Hepatocyte (in vitro differentiated cells): ENCODE measurements at regions not wholly inside any gene's neighbourhood (a gene's known extent, or its start where the extent isn't known, plus 50 kb on each side); places are given as distances from the start of the nearest gene placed in this dataset.

Experiments used
- DNase-seq: peaks from one replicate; pipeline ENCODE4 v3.0.0-alpha.2; 2016; ENCODE audit warnings: low spot score
- H2AFZ ChIP-seq: fragments of 200-600 bp; sonication (generic); 2 replicates; pipeline ENCODE4 v1.6.0; 2016; ENCODE audit warnings: antibody characterized with exemption, mild to moderate bottlenecking
- H3K27ac ChIP-seq: fragments of 200-600 bp; sonication (generic); 2 replicates; pipeline ENCODE4 v1.5.1; 2016; ENCODE audit warnings: mild to moderate bottlenecking
- H3K27me3 ChIP-seq: fragments of 200-600 bp; sonication (generic); 2 replicates; pipeline ENCODE4 v1.6.1; 2016
- H3K36me3 ChIP-seq: fragments of 200-600 bp; sonication (generic); replicated peaks from 2 replicates; pipeline ENCODE4 v1.5.1; 2016; ENCODE audit warnings: low read depth; ENCODE audit not compliant: insufficient read depth
- H3K4me1 ChIP-seq: fragments of 200-600 bp; sonication (generic); 2 replicates; pipeline ENCODE4 v1.5.1; 2016; ENCODE audit warnings: mild to moderate bottlenecking, moderate library complexity; ENCODE audit not compliant: insufficient read depth
- H3K4me2 ChIP-seq: fragments of 200-600 bp; sonication (generic); 2 replicates; pipeline ENCODE4 v1.6.0; 2016
- H3K4me3 ChIP-seq: fragments of 200-600 bp; sonication (generic); 2 replicates; pipeline ENCODE4 v1.5.1; 2016; ENCODE audit warnings: mild to moderate bottlenecking
- H3K79me2 ChIP-seq: fragments of 200-600 bp; sonication (generic); 2 replicates; pipeline ENCODE4 v1.6.0; 2017; ENCODE audit warnings: mild to moderate bottlenecking
- H3K9me2 ChIP-seq: fragments of 200-600 bp; sonication (generic); replicated peaks from 2 replicates; pipeline ENCODE4 v1.6.0; 2017; ENCODE audit warnings: mild to moderate bottlenecking; ENCODE audit not compliant: insufficient read depth
- H3K9me3 ChIP-seq: fragments of 200-600 bp; sonication (generic); 2 replicates; pipeline ENCODE4 v1.5.1; 2016; ENCODE audit warnings: low read depth, mild to moderate bottlenecking
- H4K20me1 ChIP-seq: fragments of 200-600 bp; sonication (generic); 2 replicates; pipeline ENCODE4 v1.6.0; 2016; ENCODE audit warnings: mild to moderate bottlenecking; ENCODE audit not compliant: insufficient read depth, poor library complexity, severe bottlenecking
- CTCF ChIP-seq: fragments of 200-600 bp; sonication (generic); IDR thresholded peaks from 2 replicates; pipeline ENCODE4 v1.5.1; 2016; ENCODE audit warnings: antibody characterized with exemption, mild to moderate bottlenecking; ENCODE audit not compliant: poor library complexity
- EZH2 ChIP-seq: fragments of 200-600 bp; sonication (generic); IDR thresholded peaks from 2 replicates; pipeline ENCODE4 v1.6.1; 2016; ENCODE audit warnings: antibody characterized with exemption, mild to moderate bottlenecking, borderline replicate concordance
- EZH2phosphoT487 ChIP-seq: fragments of 200-600 bp; sonication (generic); IDR thresholded peaks from one replicate; pipeline ENCODE4 v1.6.1; 2018; ENCODE audit warnings: antibody characterized with exemption, mild to moderate bottlenecking, low read depth, moderate library complexity; ENCODE audit not compliant: unreplicated experiment, severe bottlenecking
- whole genome bisulfite sequencing: methylation state at CpG from one replicate; pipeline ENCODE4 v1.1.6; 2016; ENCODE audit warnings: low lambda C conversion rate; ENCODE audit errors: missing lambda C conversion rate; 5-methylcytosine and 5-hydroxymethylcytosine counted together

- Histone ChIP-seq H3K36me3 (no peaks in the 10 kb centered on the region), H2AFZ (no peak overlapping the region), H3K4me3 (no peak overlapping the region), H3K27me3 (no peaks in the 10 kb centered on the region), H3K27ac (no peak overlapping the region), H3K4me2 (no peak overlapping the region), H4K20me1 (no peaks in the 10 kb centered on the region), H3K9me2 (no peaks in the 10 kb centered on the region), H3K9me3 (no peaks in the 10 kb centered on the region), H3K4me1 (no peaks in the 10 kb centered on the region), H3K79me2 (no peaks in the 10 kb centered on the region)
- WGBS: 87% methylated on average over 3 of the region's 3 CpGs
- TF ChIP-seq EZH2: no peak
- TF ChIP-seq CTCF: no peak
- no peak for TF ChIP-seq EZH2phosphoT487
- DNase-seq: no peak
Observed at GRCh38 chr1:96568639-96569038, 152.9 kb upstream of the PTBP2 start.

GRCh38 chr1:96569288-96569687, 152.3 kb upstream of the PTBP2 start:
- no peak overlapping the region for H3K4me3 ChIP-seq
- H3K27ac ChIP-seq: no peak overlapping the region
- no peaks in the 10 kb centered on the region for H3K9me2 ChIP-seq
- no peaks in the 10 kb centered on the region for H3K9me3 ChIP-seq
- no peaks in the 10 kb centered on the region for H3K79me2 ChIP-seq
- H2AFZ ChIP-seq: no peak overlapping the region
- H3K27me3 ChIP-seq: no peaks in the 10 kb centered on the region
- no peaks in the 10 kb centered on the region for H4K20me1 ChIP-seq
- WGBS: 82% methylated on average over 2 of the region's 2 CpGs
- H3K4me2 ChIP-seq: no peak overlapping the region
- H3K4me1 ChIP-seq: no peaks in the 10 kb centered on the region
- TF ChIP-seq EZH2: no peak
- no peak for TF ChIP-seq EZH2phosphoT487
- TF ChIP-seq CTCF: no peak
- H3K36me3 ChIP-seq: no peaks in the 10 kb centered on the region
- DNase-seq: no peak

GRCh38 chr1:96579636-96580035, 141.9 kb upstream of the PTBP2 start:
- DNase-seq: no peak
- Histone ChIP-seq H3K4me1 (no peaks in the 10 kb centered on the region), H3K27ac (no peak overlapping the region), H3K79me2 (no peaks in the 10 kb centered on the region), H2AFZ (no peak overlapping the region), H3K27me3 (no peaks in the 10 kb centered on the region), H3K4me2 (no peak overlapping the region), H3K9me3 (no peaks in the 10 kb centered on the region), H3K9me2 (no peaks in the 10 kb centered on the region), H4K20me1 (no peaks in the 10 kb centered on the region), H3K36me3 (no peaks in the 10 kb centered on the region), H3K4me3 (no peak overlapping the region)
- TF ChIP-seq EZH2 (no peak), CTCF (no peak), EZH2phosphoT487 (no peak)

GRCh38 chr1:96580920-96581319, 140.7 kb upstream of the PTBP2 start:
- Histone ChIP-seq H3K4me3 (no peak overlapping the region), H3K4me2 (no peak overlapping the region), H3K9me3 (no peaks in the 10 kb centered on the region), H3K36me3 (no peaks in the 10 kb centered on the region), H4K20me1 (no peaks in the 10 kb centered on the region), H3K79me2 (no peaks in the 10 kb centered on the region), H3K27me3 (no peaks in the 10 kb centered on the region), H3K4me1 (no peaks in the 10 kb centered on the region), H3K27ac (no peak overlapping the region), H2AFZ (no peak overlapping the region), H3K9me2 (no peaks in the 10 kb centered on the region)
- TF ChIP-seq CTCF (no peak), EZH2 (no peak), EZH2phosphoT487 (no peak)
- DNase-seq: no peak
- WGBS: 48% methylated on average over 7 of the region's 7 CpGs
